HEK293T (cell line): ENCODE measurements at regions not wholly inside any gene's neighbourhood (a gene's known extent, or its start where the extent isn't known, plus 50 kb on each side); places are given as distances from the start of the nearest gene placed in this dataset.

Experiments used
- BHLHE40 ChIP-seq: fragments of 450-650 bp; IDR thresholded peaks from 2 replicates; pipeline ENCODE4 v1.6.1; 2016; ENCODE audit warnings: mild to moderate bottlenecking, moderate library complexity, borderline replicate concordance
- ELF4 ChIP-seq: fragments of 450-650 bp; IDR thresholded peaks from 2 replicates; pipeline ENCODE4 v1.6.1; 2017; ENCODE audit warnings: antibody characterized with exemption
- FOXK2 ChIP-seq: fragments of 450-650 bp; IDR thresholded peaks from 2 replicates; pipeline ENCODE4 v1.6.1; 2016; ENCODE audit warnings: mild to moderate bottlenecking
- FOXM1 ChIP-seq: fragments of 450-650 bp; IDR thresholded peaks from 2 replicates; pipeline ENCODE4 v1.6.1; 2017; ENCODE audit warnings: mild to moderate bottlenecking, borderline replicate concordance
- HDGF ChIP-seq: fragments of 450-650 bp; IDR thresholded peaks from 2 replicates; pipeline ENCODE4 v1.6.1; 2017; ENCODE audit warnings: antibody characterized with exemption, borderline replicate concordance
- L3MBTL2 ChIP-seq: fragments of 450-650 bp; conservative IDR thresholded peaks from 2 replicates; pipeline ENCODE4 v1.6.1; 2016; ENCODE audit warnings: mild to moderate bottlenecking
- NFRKB ChIP-seq: fragments of 450-650 bp; IDR thresholded peaks from 2 replicates; pipeline ENCODE4 v1.6.1; 2016; ENCODE audit warnings: mild to moderate bottlenecking, moderate library complexity
- SP1 ChIP-seq: fragments of 450-650 bp; IDR thresholded peaks from 2 replicates; pipeline ENCODE4 v1.6.1; 2017
- SUZ12 ChIP-seq: fragments of 450-650 bp; IDR thresholded peaks from 2 replicates; pipeline ENCODE4 v1.6.1; 2016; ENCODE audit warnings: mild to moderate bottlenecking
- TF ChIP-seq, protein P1 (sequence below): fragments of 450-650 bp; IDR thresholded peaks from 2 replicates; pipeline ENCODE4 v1.6.1; 2016

GRCh38 chr7:115603416-115603815, 427.1 kb downstream of the TFEC start:
- TF ChIP-seq FOXM1 (no peak), FOXK2 (no peak), ELF4 (no peak), SP1 (no peak), HDGF (no peak), SUZ12 (no peak), NFRKB (no peak), BHLHE40 (no peak), L3MBTL2 (no peak)
- TF ChIP-seq, protein P1, sequence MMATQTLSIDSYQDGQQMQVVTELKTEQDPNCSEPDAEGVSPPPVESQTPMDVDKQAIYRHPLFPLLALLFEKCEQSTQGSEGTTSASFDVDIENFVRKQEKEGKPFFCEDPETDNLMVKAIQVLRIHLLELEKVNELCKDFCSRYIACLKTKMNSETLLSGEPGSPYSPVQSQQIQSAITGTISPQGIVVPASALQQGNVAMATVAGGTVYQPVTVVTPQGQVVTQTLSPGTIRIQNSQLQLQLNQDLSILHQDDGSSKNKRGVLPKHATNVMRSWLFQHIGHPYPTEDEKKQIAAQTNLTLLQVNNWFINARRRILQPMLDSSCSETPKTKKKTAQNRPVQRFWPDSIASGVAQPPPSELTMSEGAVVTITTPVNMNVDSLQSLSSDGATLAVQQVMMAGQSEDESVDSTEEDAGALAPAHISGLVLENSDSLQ = no peak
